H1 (cell line): ENCODE measurements at regions not wholly inside any gene's neighbourhood (a gene's known extent, or its start where the extent isn't known, plus 50 kb on each side); places are given as distances from the start of the nearest gene placed in this dataset.

Experiments
- CTCF ChIA-PET: fragments of 300-600 bp; sonication (Branson Sonifier 250); formaldehyde crosslinking; loops from one replicate; lab custom pipeline; 2021; ENCODE audit not compliant: partially characterized antibody; lab: Charles Lee
- POLR2A ChIA-PET: fragments of 300-600 bp; sonication (Branson Sonifier 250); formaldehyde crosslinking; loops from one replicate; lab custom pipeline; 2021; ENCODE audit warnings: inconsistent platforms; ENCODE audit not compliant: partially characterized antibody; lab: Charles Lee
- DNase-seq, 2 experiments: peaks; one replicate each; pipeline versions ENCODE4 v3.0.0 to v3.0.0-alpha.2; 2010 to 2022; ENCODE audit warnings: low spot score in 2 of 2, low read depth in 1 of 2, mixed read lengths in 1 of 2
- FAIRE-seq: peaks from 2 replicates; lab custom pipeline; 2011; peaks lifted over from hg19 to GRCh38; lab: Jason Lieb, UNC
- H2AFZ ChIP-seq: 2 replicates; pipeline ENCODE4 v1.8.1; 2012; ENCODE audit warnings: low read length, inconsistent platforms
- H2AK5ac ChIP-seq: 2 replicates; pipeline ENCODE4 v1.6.1; 2013; ENCODE audit warnings: low read depth, low read length
- H2BK120ac ChIP-seq: replicated peaks from 2 replicates; pipeline ENCODE3; 2013; ENCODE audit warnings: low read depth, low read length, inconsistent platforms
- H2BK12ac ChIP-seq: 2 replicates; pipeline ENCODE4 v1.6.1; 2013; ENCODE audit warnings: low read depth, low read length
- H2BK15ac ChIP-seq: 2 replicates; pipeline ENCODE4 v1.6.1; 2013; ENCODE audit warnings: low read length
- H2BK20ac ChIP-seq: 2 replicates; pipeline ENCODE4 v1.6.1; 2013; ENCODE audit warnings: low read length
- H2BK5ac ChIP-seq: 2 replicates; pipeline ENCODE4 v1.6.1; 2013; ENCODE audit warnings: low read depth, low read length
- H3K14ac ChIP-seq: 2 replicates; pipeline ENCODE4 v1.6.1; 2013; ENCODE audit warnings: inconsistent platforms; ENCODE audit not compliant: insufficient read length
- H3K18ac ChIP-seq: 2 replicates; pipeline ENCODE4 v1.6.1; 2013; ENCODE audit warnings: low read length; ENCODE audit errors: extremely low read depth
- H3K23ac ChIP-seq: 2 replicates; pipeline ENCODE4 v1.6.1; 2013; ENCODE audit warnings: inconsistent platforms; ENCODE audit not compliant: insufficient read length
- H3K23me2 ChIP-seq: 2 replicates; pipeline ENCODE4 v1.6.1; 2013; ENCODE audit warnings: low read depth, low read length
- H3K27ac ChIP-seq: 2 replicates; pipeline ENCODE4 v1.6.1; 2011; ENCODE audit warnings: low read depth, low read length, inconsistent platforms
- H3K27me3 ChIP-seq, 4 experiments: replicated peaks in 1 of 4; 1 replicate in 1 of 4; 2 replicates in 3 of 4; pipeline versions ENCODE4 v1.6.1 to v1.8.1; 2011 to 2013; ENCODE audit warnings: low read length in 3 of 4, mild to moderate bottlenecking in 3 of 4, inconsistent platforms in 2 of 4, mixed read lengths in 2 of 4, moderate library complexity in 1 of 4; ENCODE audit not compliant: control insufficient read depth in 3 of 4, insufficient read depth in 3 of 4; ENCODE audit errors: extremely low read depth in 1 of 4
- H3K36me3 ChIP-seq, 4 experiments: 2 replicates each; pipeline versions ENCODE4 v1.6.1 to v1.8.1; 2011 to 2013; ENCODE audit warnings: mild to moderate bottlenecking in 4 of 4, low read length in 3 of 4, moderate library complexity in 2 of 4, control low read depth in 1 of 4, inconsistent platforms in 1 of 4; ENCODE audit not compliant: insufficient read depth in 4 of 4, control insufficient read depth in 2 of 4
- H3K4ac ChIP-seq: replicated peaks from 2 replicates; pipeline ENCODE3; 2013; ENCODE audit warnings: low read length, low read depth, mixed read lengths, inconsistent platforms; ENCODE audit not compliant: insufficient read length
- H3K4me1 ChIP-seq, 4 experiments: replicated peaks in 1 of 4; 1 replicate in 1 of 4; 2 replicates in 3 of 4; pipeline versions ENCODE4 v1.6.1 to v1.8.1; 2011 to 2013; ENCODE audit warnings: low read length in 3 of 4, inconsistent platforms in 2 of 4, mixed read lengths in 1 of 4; ENCODE audit not compliant: insufficient read depth in 4 of 4, control insufficient read depth in 3 of 4
- H3K4me2 ChIP-seq, 2 experiments: 2 replicates each; pipeline versions ENCODE4 v1.6.1 to v1.8.1; 2011 to 2013; ENCODE audit warnings: low read depth in 2 of 2, low read length in 2 of 2, control low read depth in 1 of 2, inconsistent platforms in 1 of 2, mild to moderate bottlenecking in 1 of 2; ENCODE audit not compliant: insufficient read depth in 1 of 2
- H3K4me3 ChIP-seq, 4 experiments: fragments of 200-600, 300-600 bp in 1 of 4; sonication (generic), shearing (Covaris generic), sonication (Bioruptor Twin) in 1 of 4; 2 replicates each; pipeline versions ENCODE4 v1.5.1 to v1.8.1; 2011 to 2016; ENCODE audit warnings: low read length in 4 of 4, low read depth in 3 of 4, control low read depth in 2 of 4, inconsistent platforms in 2 of 4, mild to moderate bottlenecking in 2 of 4, mixed read lengths in 1 of 4, moderate library complexity in 1 of 4; ENCODE audit not compliant: insufficient read depth in 2 of 4; ENCODE audit errors: extremely low read depth in 1 of 4
- H3K56ac ChIP-seq: replicated peaks from 2 replicates; pipeline ENCODE3; 2013; ENCODE audit warnings: low read depth, mild to moderate bottlenecking, mixed read lengths, low read length, inconsistent platforms; ENCODE audit not compliant: insufficient read length
- H3K79me1 ChIP-seq: 2 replicates; pipeline ENCODE4 v1.6.1; 2013; ENCODE audit warnings: low read depth, low read length, control low read depth
- H3K79me2 ChIP-seq, 2 experiments: 2 replicates each; pipeline versions ENCODE4 v1.6.1 to v1.8.1; 2012 to 2013; ENCODE audit warnings: low read length in 2 of 2, mild to moderate bottlenecking in 2 of 2, inconsistent platforms in 1 of 2; ENCODE audit not compliant: insufficient read depth in 2 of 2, control insufficient read depth in 1 of 2
- H3K9ac ChIP-seq, 4 experiments: replicated peaks in 1 of 4; 1 replicate in 1 of 4; 2 replicates in 3 of 4; pipeline versions ENCODE4 v1.6.1 to v1.8.1; 2011 to 2013; ENCODE audit warnings: low read depth in 3 of 4, low read length in 3 of 4, control low read depth in 2 of 4, mild to moderate bottlenecking in 2 of 4, moderate library complexity in 2 of 4, inconsistent platforms in 1 of 4; ENCODE audit errors: extremely low read depth in 1 of 4
- H3K9me3 ChIP-seq, 2 experiments: 2 replicates each; pipeline versions ENCODE4 v1.6.1 to v1.8.1; 2012 to 2013; ENCODE audit warnings: mild to moderate bottlenecking in 2 of 2, moderate library complexity in 2 of 2, control low read depth in 1 of 2, inconsistent platforms in 1 of 2, low read depth in 1 of 2, low read length in 1 of 2, mixed read lengths in 1 of 2; ENCODE audit not compliant: insufficient read depth in 2 of 2
- H4K20me1 ChIP-seq, 2 experiments: replicated peaks in 1 of 2; 2 replicates each; pipeline versions ENCODE3 to v1.8.1; 2011 to 2013; ENCODE audit warnings: inconsistent platforms in 2 of 2, low read length in 2 of 2, mild to moderate bottlenecking in 1 of 2; ENCODE audit not compliant: insufficient read depth in 2 of 2, control insufficient read depth in 1 of 2
- H4K5ac ChIP-seq: 2 replicates; pipeline ENCODE4 v1.6.1; 2013; ENCODE audit warnings: low read length, low read depth, mixed read lengths, inconsistent platforms; ENCODE audit not compliant: insufficient read length
- H4K8ac ChIP-seq: 2 replicates; pipeline ENCODE4 v1.8.0; 2013; ENCODE audit warnings: mild to moderate bottlenecking, moderate library complexity, low read length, inconsistent platforms; ENCODE audit not compliant: insufficient read depth; ENCODE audit errors: extremely low read depth
- H4K91ac ChIP-seq: replicated peaks from 2 replicates; pipeline ENCODE3; 2013; ENCODE audit warnings: low read length, mixed read lengths, inconsistent platforms; ENCODE audit not compliant: insufficient read length
- CREB1 ChIP-seq: IDR thresholded peaks from 2 replicates; pipeline ENCODE4 v1.6.1; 2012; ENCODE audit warnings: inconsistent platforms
- EGR1 ChIP-seq: IDR thresholded peaks from 2 replicates; pipeline ENCODE4 v1.6.1; 2011; ENCODE audit warnings: low read depth, low read length, borderline replicate concordance
- GTF2F1 ChIP-seq: IDR thresholded peaks from 2 replicates; pipeline ENCODE4 v1.6.1; 2012; ENCODE audit warnings: low read depth, low read length, improper control_type of control experiment, borderline replicate concordance
- KDM4A ChIP-seq: IDR thresholded peaks from one replicate; pipeline ENCODE4 v1.7.1; 2012; ENCODE audit warnings: low read depth, mild to moderate bottlenecking, moderate library complexity, low read length, inconsistent platforms; ENCODE audit not compliant: severe bottlenecking
- RFX5 ChIP-seq: IDR thresholded peaks from 2 replicates; pipeline ENCODE4 v1.6.1; 2011; ENCODE audit warnings: low read depth, low read length, improper control_type of control experiment, borderline replicate concordance
- SIN3A ChIP-seq, 2 experiments: IDR thresholded peaks in 1 of 2; conservative IDR thresholded peaks in 1 of 2; 2 replicates each; pipeline ENCODE4 v1.6.1; 2011 to 2012; ENCODE audit warnings: low read length in 2 of 2, improper control_type of control experiment in 1 of 2, low read depth in 1 of 2, mild to moderate bottlenecking in 1 of 2
- TAF7 ChIP-seq: optimal IDR thresholded peaks from 2 replicates; pipeline ENCODE3; 2011; ENCODE audit warnings: low read depth, mild to moderate bottlenecking, inconsistent platforms, low read length, moderate library complexity, borderline replicate concordance
- YY1 ChIP-seq: IDR thresholded peaks from 2 replicates; pipeline ENCODE4 v1.6.1; 2011; ENCODE audit warnings: low read depth, mild to moderate bottlenecking, low read length
- WGBS, 2 experiments: shearing (Covaris generic) in 1 of 2; methylation state at CpG; one replicate each; pipeline versions ENCODE4 v1.1.6 to v1.1.7; 2013 to 2015; ENCODE audit warnings: low lambda C conversion rate in 2 of 2, mixed read lengths in 2 of 2, inconsistent platforms in 1 of 2, low coverage in 1 of 2, missing lambda C conversion rate in 1 of 2; ENCODE audit not compliant: insufficient replicate concordance in 2 of 2, insufficient coverage in 1 of 2, insufficient read length in 1 of 2; ENCODE audit errors: extremely low coverage in 1 of 2, missing lambda C conversion rate in 1 of 2; 5-methylcytosine and 5-hydroxymethylcytosine counted together
- TF ChIP-seq, protein P1 (sequence below): IDR thresholded peaks from 2 replicates; pipeline ENCODE4 v1.6.1; 2012; ENCODE audit warnings: inconsistent platforms
- TF ChIP-seq, protein P2 (sequence below), 3 experiments: IDR thresholded peaks; 1 replicate in 2 of 3; 2 replicates in 1 of 3; pipeline versions ENCODE4 v1.5.1 to v1.6.1; 2011; ENCODE audit warnings: low read length in 3 of 3, mild to moderate bottlenecking in 3 of 3, inconsistent platforms in 2 of 3, low read depth in 1 of 3, moderate library complexity in 1 of 3; ENCODE audit not compliant: insufficient read depth in 1 of 3; ENCODE audit errors: control extremely low read depth in 1 of 3
- TF ChIP-seq, protein P3 (sequence below): IDR thresholded peaks from 2 replicates; pipeline ENCODE4 v1.6.1; 2011; ENCODE audit warnings: low read depth, mild to moderate bottlenecking, low read length; ENCODE audit not compliant: insufficient read depth

GRCh38 chr10:61314273-61314672 lies 138.9 kb downstream of the TMEM26 start:
- DNase-seq (no peak), FAIRE-seq (no peak)
- Histone ChIP-seq H2BK15ac (no peak overlapping the region), H3K9me3 (no peaks in the 10 kb centered on the region), H3K23me2 (no peaks in the 10 kb centered on the region), H3K4me1 (no peaks in the 10 kb centered on the region), H2BK20ac (no peak overlapping the region), H3K18ac (no peak overlapping the region), H4K5ac (no peak overlapping the region), H3K9ac (no peak overlapping the region), H4K8ac (no peak overlapping the region), H2AFZ (no peak overlapping the region), H2BK5ac (no peak overlapping the region), H3K79me2 (no peaks in the 10 kb centered on the region), H4K20me1 (no peaks in the 10 kb centered on the region), H4K91ac (no peak overlapping the region), H2AK5ac (no peak overlapping the region), H2BK120ac (no peak overlapping the region), H3K56ac (no peak overlapping the region), H3K27ac (no peak overlapping the region), H3K4me2 (no peak overlapping the region), H3K4ac (no peak overlapping the region), H3K4me3 (no peak overlapping the region), H3K14ac (no peak overlapping the region), H3K36me3 (no peaks in the 10 kb centered on the region), H3K79me1 (no peaks in the 10 kb centered on the region), H3K23ac (no peak overlapping the region), H3K27me3 (no peaks in the 10 kb centered on the region), H2BK12ac (no peak overlapping the region)
- WGBS, 2 experiments, result 81% methylated on average over 1 of the region's 1 CpG; no CpG with 5 or more reads in 1 of the 2 experiments
- CTCF ChIA-PET, result no interaction called here
- POLR2A ChIA-PET, result no interaction called here
- TF ChIP-seq, protein P1, sequence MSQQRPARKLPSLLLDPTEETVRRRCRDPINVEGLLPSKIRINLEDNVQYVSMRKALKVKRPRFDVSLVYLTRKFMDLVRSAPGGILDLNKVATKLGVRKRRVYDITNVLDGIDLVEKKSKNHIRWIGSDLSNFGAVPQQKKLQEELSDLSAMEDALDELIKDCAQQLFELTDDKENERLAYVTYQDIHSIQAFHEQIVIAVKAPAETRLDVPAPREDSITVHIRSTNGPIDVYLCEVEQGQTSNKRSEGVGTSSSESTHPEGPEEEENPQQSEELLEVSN, result no peak
- TF ChIP-seq KDM4A (no peak), YY1 (no peak), GTF2F1 (no peak), SIN3A (conservative IDR thresholded peaks at IDR 0.05 in 1 of 2, IDR thresholded peaks at IDR 0.05 in 1 of 2; ENCODE audit: low read depth in 1 of 2, low read length in 2 of 2) (no peak), RFX5 (no peak), CREB1 (no peak), EGR1 (no peak), TAF7 (no peak)
- TF ChIP-seq, protein P2, sequence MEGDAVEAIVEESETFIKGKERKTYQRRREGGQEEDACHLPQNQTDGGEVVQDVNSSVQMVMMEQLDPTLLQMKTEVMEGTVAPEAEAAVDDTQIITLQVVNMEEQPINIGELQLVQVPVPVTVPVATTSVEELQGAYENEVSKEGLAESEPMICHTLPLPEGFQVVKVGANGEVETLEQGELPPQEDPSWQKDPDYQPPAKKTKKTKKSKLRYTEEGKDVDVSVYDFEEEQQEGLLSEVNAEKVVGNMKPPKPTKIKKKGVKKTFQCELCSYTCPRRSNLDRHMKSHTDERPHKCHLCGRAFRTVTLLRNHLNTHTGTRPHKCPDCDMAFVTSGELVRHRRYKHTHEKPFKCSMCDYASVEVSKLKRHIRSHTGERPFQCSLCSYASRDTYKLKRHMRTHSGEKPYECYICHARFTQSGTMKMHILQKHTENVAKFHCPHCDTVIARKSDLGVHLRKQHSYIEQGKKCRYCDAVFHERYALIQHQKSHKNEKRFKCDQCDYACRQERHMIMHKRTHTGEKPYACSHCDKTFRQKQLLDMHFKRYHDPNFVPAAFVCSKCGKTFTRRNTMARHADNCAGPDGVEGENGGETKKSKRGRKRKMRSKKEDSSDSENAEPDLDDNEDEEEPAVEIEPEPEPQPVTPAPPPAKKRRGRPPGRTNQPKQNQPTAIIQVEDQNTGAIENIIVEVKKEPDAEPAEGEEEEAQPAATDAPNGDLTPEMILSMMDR (IDR thresholded peaks at IDR 0.05; ENCODE audit: control extremely low read depth in 1 of 3, insufficient read depth in 1 of 3, low read depth in 1 of 3, low read length in 3 of 3), result no peak
- TF ChIP-seq, protein P3, sequence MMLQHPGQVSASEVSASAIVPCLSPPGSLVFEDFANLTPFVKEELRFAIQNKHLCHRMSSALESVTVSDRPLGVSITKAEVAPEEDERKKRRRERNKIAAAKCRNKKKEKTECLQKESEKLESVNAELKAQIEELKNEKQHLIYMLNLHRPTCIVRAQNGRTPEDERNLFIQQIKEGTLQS, result no peak
